Activated CD8-positive, alpha-beta T cell treated with anti-CD3 and anti-CD28 coated beads for 36 hours (primary cell): ENCODE measurements at regions not wholly inside any gene's neighbourhood (a gene's known extent, or its start where the extent isn't known, plus 50 kb on each side); places are given as distances from the start of the nearest gene placed in this dataset.

Source experiments
- ATAC-seq: fragments of 200-7000 bp; cut with Tn5 transposase; one replicate; pipeline ENCODE4 v1.10.0; 2021; ENCODE audit warnings: mild to moderate bottlenecking, moderate library complexity
- CTCF ChIA-PET: fragments of 350-600 bp; sonication (Branson Sonifier 250); formaldehyde crosslinking; loops from one replicate; lab custom pipeline; 2021; ENCODE audit warnings: antibody characterized with exemption; lab: Charles Lee
- POLR2A ChIA-PET: fragments of 350-600 bp; sonication (Branson Sonifier 250); formaldehyde crosslinking; loops from one replicate; lab custom pipeline; 2021; ENCODE audit warnings: antibody characterized with exemption; lab: Charles Lee
- DNase-seq: peaks from one replicate; pipeline ENCODE4 v3.0.0-alpha.2; 2020
- H3K27ac Mint-ChIP-seq: one replicate; pipeline ENCODE4 v1.8.0; 2021; ENCODE audit warnings: mild to moderate bottlenecking, mixed read lengths
- H3K27me3 Mint-ChIP-seq: one replicate; pipeline ENCODE4 v1.8.0; 2021; ENCODE audit warnings: mixed read lengths
- H3K36me3 Mint-ChIP-seq: one replicate; pipeline ENCODE4 v1.8.0; 2021; ENCODE audit warnings: low read depth, mixed read lengths
- H3K4me1 Mint-ChIP-seq: one replicate; pipeline ENCODE4 v1.8.0; 2021; ENCODE audit warnings: low read depth, mixed read lengths
- H3K4me3 Mint-ChIP-seq: one replicate; pipeline ENCODE4 v1.8.0; 2021; ENCODE audit warnings: mild to moderate bottlenecking, moderate library complexity, mixed read lengths
- H3K9me3 Mint-ChIP-seq: one replicate; pipeline ENCODE4 v1.8.0; 2021; ENCODE audit warnings: mixed read lengths
- CTCF ChIP-seq: fragments of 200-600 bp; IDR thresholded peaks from one replicate; pipeline ENCODE4 v1.8.0; 2022; ENCODE audit warnings: antibody characterized with exemption, mild to moderate bottlenecking
- intact Hi-C: fragments of 100-400 bp; cut with micrococcal nuclease; formaldehyde crosslinking; loops from one replicate; pipeline ENCODE4 v1.10.0; 2022

- no peaks in the 10 kb centered on the region for H3K4me1 Mint-ChIP-seq
- H3K4me3 Mint-ChIP-seq = no peak overlapping the region
- ChIA-PET POLR2A (no interaction called here), CTCF (no interaction called here)
- no peaks in the 10 kb centered on the region for H3K36me3 Mint-ChIP-seq
- H3K9me3 Mint-ChIP-seq = peaks cover 3% of the 10 kb centered on the region
- intact Hi-C loops = no loop called here
- ATAC-seq = no peak
- no peak overlapping the region for H3K27ac Mint-ChIP-seq
- no peaks in the 10 kb centered on the region for H3K27me3 Mint-ChIP-seq
- DNase-seq = no peak
- TF ChIP-seq CTCF = no peak
These were observed 262.8 kb downstream of the DKK2 start for GRCh38 chr4:106773076-106773905.

- ChIA-PET POLR2A (no interaction called here), CTCF (no interaction called here)
- no peak for TF ChIP-seq CTCF
- Mint-ChIP-seq H3K36me3 (no peaks in the 10 kb centered on the region), H3K4me3 (no peak overlapping the region), H3K4me1 (no peaks in the 10 kb centered on the region), H3K9me3 (peaks cover 2% of the 10 kb centered on the region), H3K27ac (no peak overlapping the region), H3K27me3 (no peaks in the 10 kb centered on the region)
- DNase-seq (no peak), ATAC-seq (no peak)
- intact Hi-C loops = no loop called here
These were observed 268.1 kb downstream of the DKK2 start for GRCh38 chr4:106767991-106768390.

GRCh38 chr4:106766519-106766918 is 269.6 kb downstream of the DKK2 start:
- ATAC-seq = no peak
- no peak for TF ChIP-seq CTCF
- ChIA-PET CTCF (no interaction called here), POLR2A (no interaction called here)
- Mint-ChIP-seq H3K27ac (no peak overlapping the region), H3K4me1 (no peaks in the 10 kb centered on the region), H3K36me3 (no peaks in the 10 kb centered on the region), H3K4me3 (no peak overlapping the region), H3K27me3 (no peaks in the 10 kb centered on the region), H3K9me3 (peaks cover 2% of the 10 kb centered on the region)
- intact Hi-C loops = no loop called here
- no peak for DNase-seq

GRCh38 chr4:106764774-106765173 is 271.3 kb downstream of the DKK2 start:
- POLR2A ChIA-PET = no interaction called here
- intact Hi-C loops = no loop called here
- H3K4me3 Mint-ChIP-seq = no peak overlapping the region
- DNase-seq (no peak), ATAC-seq (no peak)
- H3K36me3 Mint-ChIP-seq = no peaks in the 10 kb centered on the region
- H3K9me3 Mint-ChIP-seq = peaks cover 4% of the 10 kb centered on the region
- no peak overlapping the region for H3K27ac Mint-ChIP-seq
- CTCF ChIA-PET = no interaction called here
- H3K4me1 Mint-ChIP-seq = no peaks in the 10 kb centered on the region
- H3K27me3 Mint-ChIP-seq = no peaks in the 10 kb centered on the region
- no peak for TF ChIP-seq CTCF

- H3K4me3 Mint-ChIP-seq = no peak overlapping the region
- no peak overlapping the region for H3K27ac Mint-ChIP-seq
- ATAC-seq = no peak
- TF ChIP-seq CTCF = no peak
- H3K9me3 Mint-ChIP-seq = peaks cover 2% of the 10 kb centered on the region
- no peaks in the 10 kb centered on the region for H3K27me3 Mint-ChIP-seq
- intact Hi-C loops = no loop called here
- ChIA-PET POLR2A (no interaction called here), CTCF (no interaction called here)
- no peaks in the 10 kb centered on the region for H3K36me3 Mint-ChIP-seq
- no peaks in the 10 kb centered on the region for H3K4me1 Mint-ChIP-seq
- no peak for DNase-seq
These were observed 273.3 kb downstream of the DKK2 start for GRCh38 chr4:106762666-106763443.
